Right forelimb (tissue), 1 donor: ENCODE measurements at regions not wholly inside any gene's neighbourhood (a gene's known extent, or its start where the extent isn't known, plus 50 kb on each side); places are given as distances from the start of the nearest gene placed in this dataset.
"Not testable (repeated sequence)": the region's sequence is repeated elsewhere in the genome, so short reads cannot be mapped to it uniquely, and the experiment has no call there.

Experiments
- DNase-seq: peaks from one replicate; pipeline ENCODE4 v3.0.0-alpha.2; 2018

- no peak for DNase-seq
Observed at GRCh38 chr3:159886050-159886449, 102.6 kb upstream of the IL12A start.

- DNase-seq, result not testable (repeated sequence)
Observed at GRCh38 chr3:159886530-159886929, 102.1 kb upstream of the IL12A start.

- DNase-seq, result no peak
Observed at GRCh38 chr3:159887168-159887567, 101.5 kb upstream of the IL12A start.

- no peak for DNase-seq
Observed at GRCh38 chr3:159887911-159888310, 100.7 kb upstream of the IL12A start.

GRCh38 chr3:159892171-159892795, 96.4 kb upstream of the IL12A start:
- DNase-seq, result no peak

- DNase-seq, result no peak
Observed at GRCh38 chr3:159892801-159893200, 95.8 kb upstream of the IL12A start.

- no peak for DNase-seq
Observed at GRCh38 chr3:159894386-159894785, 94.2 kb upstream of the IL12A start.

- no peak for DNase-seq
Observed at GRCh38 chr3:159895430-159895829, 93.2 kb upstream of the IL12A start.

GRCh38 chr3:159896543-159896942, 92.1 kb upstream of the IL12A start:
- no peak for DNase-seq

- no peak for DNase-seq
Observed at GRCh38 chr3:159897331-159898075, 91.1 kb upstream of the IL12A start.

GRCh38 chr3:159898147-159898546, 90.5 kb upstream of the IL12A start:
- no peak for DNase-seq

- DNase-seq, result no peak
Observed at GRCh38 chr3:159899166-159899565, 89.5 kb upstream of the IL12A start.

- DNase-seq, result no peak
Observed at GRCh38 chr3:159902546-159903314, 85.9 kb upstream of the IL12A start.

GRCh38 chr3:159904455-159904854, 84.2 kb upstream of the IL12A start:
- no peak for DNase-seq

- DNase-seq, result no peak
Observed at GRCh38 chr3:159904911-159905310, 83.7 kb upstream of the IL12A start.

GRCh38 chr3:159907828-159908227, 80.8 kb upstream of the IL12A start:
- no peak for DNase-seq

- no peak for DNase-seq
Observed at GRCh38 chr3:159910991-159911663, 77.5 kb upstream of the IL12A start.

- DNase-seq, result no peak
Observed at GRCh38 chr3:159911664-159912037, 77.0 kb upstream of the IL12A start.

- DNase-seq, result no peak
Observed at GRCh38 chr3:159913712-159914414, 74.8 kb upstream of the IL12A start.

- DNase-seq, result no peak
Observed at GRCh38 chr3:159914426-159914825, 74.2 kb upstream of the IL12A start.

- DNase-seq, result no peak
Observed at GRCh38 chr3:159916052-159916451, 72.6 kb upstream of the IL12A start.

- DNase-seq, result no peak
Observed at GRCh38 chr3:159917141-159917540, 71.5 kb upstream of the IL12A start.

- DNase-seq, result no peak
Observed at GRCh38 chr3:159919873-159920272, 68.8 kb upstream of the IL12A start.
